Gastroesophageal sphincter (tissue), 3 donors: ENCODE measurements at regions not wholly inside any gene's neighbourhood (a gene's known extent, or its start where the extent isn't known, plus 50 kb on each side); places are given as distances from the start of the nearest gene placed in this dataset.

Experiments used
- POLR2A ChIP-seq, 2 donors: fragments of 450-650 bp; IDR thresholded peaks; one replicate each; pipeline ENCODE4 v1.6.1; 2017; ENCODE audit warnings: antibody characterized with exemption in 2 of 2, mild to moderate bottlenecking in 2 of 2, moderate library complexity in 1 of 2
- TF ChIP-seq, protein P1 (sequence below), 4 experiments: fragments of 200-600 bp in 2 of 4; fragments of 450-650 bp in 2 of 4; sonication (generic) in 1 of 4; IDR thresholded peaks; one replicate each; pipeline ENCODE4 v1.5.1; 2017 to 2019; ENCODE audit warnings: antibody characterized with exemption in 4 of 4, mild to moderate bottlenecking in 2 of 4, moderate library complexity in 2 of 4

DNA sequence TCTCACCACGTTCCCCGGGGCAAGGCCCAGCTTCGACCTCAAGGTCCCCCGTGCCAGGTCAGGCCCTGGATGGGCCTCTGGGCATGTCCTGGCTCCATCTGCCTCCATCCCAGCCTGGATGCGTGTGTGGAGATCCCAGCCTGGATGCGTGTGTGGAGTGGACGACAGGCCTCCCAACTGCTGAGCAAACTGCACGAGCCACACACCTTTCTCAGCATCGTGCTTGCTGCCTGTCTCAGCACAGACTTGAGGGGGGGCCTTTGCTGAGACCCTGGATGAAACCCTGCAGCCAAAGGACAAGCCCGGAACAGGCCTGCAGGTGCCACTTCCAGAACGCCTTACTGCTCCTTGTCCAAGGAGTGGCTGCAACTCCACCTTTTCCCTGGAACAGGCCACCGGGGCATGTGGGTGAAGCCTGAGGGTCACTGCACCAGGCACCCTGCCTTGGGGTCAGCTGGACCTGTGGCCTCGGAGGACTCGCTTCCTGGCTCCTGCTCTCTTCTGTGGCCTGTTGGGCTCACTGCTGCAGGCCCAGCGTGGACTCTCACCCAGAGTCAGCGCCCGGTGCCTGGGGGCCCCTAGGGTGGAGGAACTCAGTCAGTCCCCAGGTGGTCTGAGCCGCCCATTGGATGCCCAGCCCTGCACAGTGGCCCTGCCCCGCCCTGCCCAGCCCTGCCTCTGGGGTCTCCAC lies 176.0 kb downstream of the KIF26A start:
- TF ChIP-seq POLR2A (IDR thresholded peaks at IDR 0.05), result no peak
- TF ChIP-seq, protein P1, sequence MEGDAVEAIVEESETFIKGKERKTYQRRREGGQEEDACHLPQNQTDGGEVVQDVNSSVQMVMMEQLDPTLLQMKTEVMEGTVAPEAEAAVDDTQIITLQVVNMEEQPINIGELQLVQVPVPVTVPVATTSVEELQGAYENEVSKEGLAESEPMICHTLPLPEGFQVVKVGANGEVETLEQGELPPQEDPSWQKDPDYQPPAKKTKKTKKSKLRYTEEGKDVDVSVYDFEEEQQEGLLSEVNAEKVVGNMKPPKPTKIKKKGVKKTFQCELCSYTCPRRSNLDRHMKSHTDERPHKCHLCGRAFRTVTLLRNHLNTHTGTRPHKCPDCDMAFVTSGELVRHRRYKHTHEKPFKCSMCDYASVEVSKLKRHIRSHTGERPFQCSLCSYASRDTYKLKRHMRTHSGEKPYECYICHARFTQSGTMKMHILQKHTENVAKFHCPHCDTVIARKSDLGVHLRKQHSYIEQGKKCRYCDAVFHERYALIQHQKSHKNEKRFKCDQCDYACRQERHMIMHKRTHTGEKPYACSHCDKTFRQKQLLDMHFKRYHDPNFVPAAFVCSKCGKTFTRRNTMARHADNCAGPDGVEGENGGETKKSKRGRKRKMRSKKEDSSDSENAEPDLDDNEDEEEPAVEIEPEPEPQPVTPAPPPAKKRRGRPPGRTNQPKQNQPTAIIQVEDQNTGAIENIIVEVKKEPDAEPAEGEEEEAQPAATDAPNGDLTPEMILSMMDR (IDR thresholded peaks at IDR 0.05), result no peak
